Mesendoderm (in vitro differentiated cells): ENCODE measurements at regions not wholly inside any gene's neighbourhood (a gene's known extent, or its start where the extent isn't known, plus 50 kb on each side); places are given as distances from the start of the nearest gene placed in this dataset.

ENCODE experiments used
- DNase-seq: peaks from one replicate; pipeline ENCODE4 v3.0.0; 2013
- H2AK5ac ChIP-seq: 2 replicates; pipeline ENCODE4 v1.6.1; 2013; ENCODE audit warnings: low read length, inconsistent platforms
- H2BK120ac ChIP-seq: 2 replicates; pipeline ENCODE4 v1.6.1; 2013; ENCODE audit warnings: low read depth, mild to moderate bottlenecking, low read length, moderate library complexity, mixed read lengths
- H2BK15ac ChIP-seq: replicated peaks from 2 replicates; pipeline ENCODE4 v1.6.1; 2013; ENCODE audit warnings: low read depth, mild to moderate bottlenecking, moderate library complexity
- H2BK5ac ChIP-seq: 2 replicates; pipeline ENCODE4 v1.6.1; 2013; ENCODE audit warnings: low read length, inconsistent platforms
- H3K18ac ChIP-seq: 2 replicates; pipeline ENCODE4 v1.6.1; 2013; ENCODE audit warnings: mild to moderate bottlenecking, low read length, mixed read lengths
- H3K23ac ChIP-seq: one replicate; pipeline ENCODE4 v1.6.1; 2013; ENCODE audit warnings: low read length
- H3K27ac ChIP-seq: 2 replicates; pipeline ENCODE4 v1.5.1; 2013; ENCODE audit warnings: low read depth, mild to moderate bottlenecking, inconsistent platforms, low read length, moderate library complexity
- H3K27me3 ChIP-seq: 2 replicates; pipeline ENCODE4 v1.6.1; 2013; ENCODE audit warnings: low read length, control low read depth, mild to moderate bottlenecking, inconsistent platforms; ENCODE audit not compliant: insufficient read depth, poor library complexity
- H3K36me3 ChIP-seq: 2 replicates; pipeline ENCODE4 v1.6.1; 2013; ENCODE audit warnings: low read length, inconsistent platforms; ENCODE audit not compliant: control insufficient read depth, insufficient read depth
- H3K4ac ChIP-seq: one replicate; pipeline ENCODE4 v1.6.1; 2013; ENCODE audit warnings: low read depth, mild to moderate bottlenecking, low read length, moderate library complexity
- H3K4me1 ChIP-seq: 2 replicates; pipeline ENCODE4 v1.6.1; 2013; ENCODE audit warnings: low read depth, low read length, inconsistent platforms; ENCODE audit not compliant: control insufficient read depth
- H3K4me2 ChIP-seq: 2 replicates; pipeline ENCODE4 v1.6.1; 2013; ENCODE audit warnings: low read length
- H3K4me3 ChIP-seq: 2 replicates; pipeline ENCODE4 v1.5.1; 2013; ENCODE audit warnings: mild to moderate bottlenecking, low read length
- H3K56ac ChIP-seq: one replicate; pipeline ENCODE4 v1.6.1; 2013; ENCODE audit warnings: low read length
- H3K79me1 ChIP-seq: 2 replicates; pipeline ENCODE4 v1.6.1; 2013; ENCODE audit warnings: low read length, inconsistent platforms
- H3K79me2 ChIP-seq: 2 replicates; pipeline ENCODE4 v1.6.1; 2013; ENCODE audit warnings: mild to moderate bottlenecking, low read length; ENCODE audit not compliant: control insufficient read depth, insufficient read depth
- H3K9ac ChIP-seq: 2 replicates; pipeline ENCODE4 v1.6.1; 2013; ENCODE audit warnings: low read length, inconsistent platforms
- H4K5ac ChIP-seq: one replicate; pipeline ENCODE4 v1.6.1; 2013; ENCODE audit warnings: low read length
- H4K8ac ChIP-seq: one replicate; pipeline ENCODE4 v1.6.1; 2013; ENCODE audit warnings: low read depth, mild to moderate bottlenecking, control low read depth, low read length, moderate library complexity
- WGBS: extraction: QIAGEN DNeasy Blood & Tissue Kit; methylation state at CpG from one replicate; pipeline ENCODE4 v1.1.7; 2013; ENCODE audit warnings: low lambda C conversion rate, missing lambda C conversion rate; ENCODE audit not compliant: insufficient coverage; ENCODE audit errors: extremely low coverage; 5-methylcytosine and 5-hydroxymethylcytosine counted together

DNA sequence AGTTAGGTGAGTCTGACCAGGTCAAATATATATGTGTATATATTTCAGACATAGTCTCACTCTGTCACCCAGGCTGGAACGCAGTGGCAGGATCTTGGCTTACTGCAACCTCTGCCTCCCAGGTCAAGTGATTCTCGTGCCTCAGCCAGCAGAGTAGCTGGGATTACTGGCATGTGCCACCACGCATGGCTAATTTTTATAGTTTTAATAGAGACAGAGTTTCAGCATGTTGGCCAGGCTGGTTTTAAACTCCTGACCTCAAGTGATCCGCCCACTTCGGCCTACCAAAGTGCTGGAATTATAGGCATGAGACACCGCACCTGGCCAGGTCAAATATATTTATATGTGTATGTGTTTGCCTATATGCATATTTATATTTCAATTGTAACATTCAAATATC lies 581.5 kb upstream of the B3GALT2 start:
- Histone ChIP-seq H3K79me1 (no peaks in the 10 kb centered on the region), H3K27ac (no peak overlapping the region), H3K18ac (no peak overlapping the region), H4K8ac (no peak overlapping the region), H2BK120ac (no peak overlapping the region), H2BK15ac (no peak overlapping the region), H3K23ac (no peak overlapping the region), H3K36me3 (no peaks in the 10 kb centered on the region), H3K79me2 (no peaks in the 10 kb centered on the region), H3K4me3 (no peak overlapping the region), H2BK5ac (no peak overlapping the region), H4K5ac (no peak overlapping the region), H3K4ac (no peak overlapping the region), H2AK5ac (no peak overlapping the region), H3K4me1 (no peaks in the 10 kb centered on the region), H3K27me3 (no peaks in the 10 kb centered on the region), H3K4me2 (no peak overlapping the region), H3K56ac (no peak overlapping the region), H3K9ac (no peak overlapping the region)
- WGBS, result no CpG with 5 or more reads among the region's 6 CpGs
- no peak for DNase-seq

DNA sequence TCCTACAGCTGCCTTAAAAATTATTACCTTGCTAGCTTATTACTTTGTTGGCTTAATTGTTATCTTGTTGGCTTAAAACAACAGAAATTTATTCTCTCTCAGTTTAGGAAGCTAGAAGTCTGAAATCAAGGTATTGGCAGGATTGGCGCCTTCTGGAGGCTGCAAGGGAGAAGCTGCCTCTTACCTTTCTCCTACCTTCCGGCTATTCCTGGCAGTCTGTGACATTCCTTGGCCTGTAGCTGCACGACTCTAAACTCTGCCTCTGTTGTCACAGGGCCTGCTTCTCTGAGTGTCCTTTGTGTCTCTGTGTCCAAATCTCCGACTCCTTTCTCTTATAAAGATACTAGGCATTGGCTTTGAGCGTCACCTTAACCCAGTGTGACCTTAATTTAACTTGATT lies 579.9 kb upstream of the B3GALT2 start:
- DNase-seq, result peak; percentile 69
- Histone ChIP-seq H3K9ac (no peak overlapping the region), H3K27ac (no peak overlapping the region), H3K4ac (no peak overlapping the region), H3K36me3 (no peaks in the 10 kb centered on the region), H3K18ac (no peak overlapping the region), H3K4me3 (no peak overlapping the region), H2BK15ac (no peak overlapping the region), H4K5ac (no peak overlapping the region), H4K8ac (no peak overlapping the region), H2BK120ac (no peak overlapping the region), H3K4me2 (no peak overlapping the region), H3K23ac (no peak overlapping the region), H3K27me3 (no peaks in the 10 kb centered on the region), H3K4me1 (no peaks in the 10 kb centered on the region), H2BK5ac (no peak overlapping the region), H3K56ac (no peak overlapping the region), H3K79me2 (no peaks in the 10 kb centered on the region), H3K79me1 (no peaks in the 10 kb centered on the region), H2AK5ac (no peak overlapping the region)
- WGBS, result no CpG with 5 or more reads among the region's 5 CpGs

DNA sequence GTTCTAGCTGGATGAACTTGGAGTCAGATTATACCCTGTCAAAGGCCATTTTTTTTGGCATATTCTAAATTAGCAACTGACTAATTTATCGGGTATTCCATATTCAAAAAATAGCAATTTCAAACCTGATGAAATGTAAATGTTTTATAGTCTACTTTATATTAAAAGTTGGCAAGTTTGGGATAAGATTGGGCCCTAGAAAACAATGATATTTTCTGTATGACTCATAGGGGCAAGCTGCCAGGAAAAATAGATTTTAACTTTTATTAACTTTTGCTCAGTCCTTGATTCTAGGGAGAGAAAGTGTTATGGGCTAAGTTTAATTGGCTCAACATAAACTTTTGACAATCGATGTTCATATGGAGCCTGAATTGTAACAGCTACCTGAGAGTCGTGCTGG lies 576.9 kb upstream of the B3GALT2 start:
- H3K79me1 ChIP-seq, result no peaks in the 10 kb centered on the region
- H3K36me3 ChIP-seq, result no peaks in the 10 kb centered on the region
- no peak overlapping the region for H3K27ac ChIP-seq
- no peaks in the 10 kb centered on the region for H3K4me1 ChIP-seq
- no peak overlapping the region for H3K4me3 ChIP-seq
- DNase-seq, result no peak
- no peaks in the 10 kb centered on the region for H3K79me2 ChIP-seq
- no peak overlapping the region for H3K4me2 ChIP-seq
- no peaks in the 10 kb centered on the region for H3K27me3 ChIP-seq
- no peak overlapping the region for H3K56ac ChIP-seq
- H2BK15ac ChIP-seq, result no peak overlapping the region
- no CpG with 5 or more reads among the region's 3 CpGs for WGBS
- no peak overlapping the region for H3K18ac ChIP-seq
- no peak overlapping the region for H2BK5ac ChIP-seq
- no peak overlapping the region for H3K9ac ChIP-seq
- no peak overlapping the region for H4K8ac ChIP-seq
- H3K23ac ChIP-seq, result no peak overlapping the region
- no peak overlapping the region for H2BK120ac ChIP-seq
- H3K4ac ChIP-seq, result no peak overlapping the region
- no peak overlapping the region for H4K5ac ChIP-seq
- no peak overlapping the region for H2AK5ac ChIP-seq

DNA sequence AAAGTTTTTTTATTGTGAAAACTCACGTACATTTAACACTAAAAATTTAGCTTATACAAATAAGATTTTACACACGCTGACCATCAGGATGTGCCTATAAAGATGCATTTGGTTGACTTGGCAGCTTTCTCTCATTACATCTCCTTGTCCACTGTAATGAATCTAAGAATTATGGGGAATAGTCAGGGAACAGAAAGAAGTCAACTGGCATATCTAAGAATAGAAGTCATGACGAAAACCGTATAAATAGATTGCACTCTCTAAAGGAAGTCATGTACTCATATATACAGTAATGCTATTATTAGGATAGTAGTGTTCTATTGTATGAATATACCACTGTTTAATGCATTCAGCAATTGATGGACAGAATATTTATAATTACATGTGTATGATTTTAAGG lies 575.8 kb upstream of the B3GALT2 start:
- no peak overlapping the region for H4K5ac ChIP-seq
- H3K4ac ChIP-seq, result no peak overlapping the region
- H2AK5ac ChIP-seq, result no peak overlapping the region
- H3K4me1 ChIP-seq, result no peaks in the 10 kb centered on the region
- H3K36me3 ChIP-seq, result no peaks in the 10 kb centered on the region
- H2BK5ac ChIP-seq, result no peak overlapping the region
- H3K4me2 ChIP-seq, result no peak overlapping the region
- no peak overlapping the region for H3K23ac ChIP-seq
- no peak overlapping the region for H4K8ac ChIP-seq
- H3K27me3 ChIP-seq, result no peaks in the 10 kb centered on the region
- no peak overlapping the region for H3K18ac ChIP-seq
- H3K56ac ChIP-seq, result no peak overlapping the region
- WGBS, result no CpG with 5 or more reads among the region's 4 CpGs
- no peak overlapping the region for H3K27ac ChIP-seq
- DNase-seq, result no peak
- no peak overlapping the region for H3K4me3 ChIP-seq
- H2BK15ac ChIP-seq, result no peak overlapping the region
- no peak overlapping the region for H3K9ac ChIP-seq
- H3K79me2 ChIP-seq, result no peaks in the 10 kb centered on the region
- no peaks in the 10 kb centered on the region for H3K79me1 ChIP-seq
- H2BK120ac ChIP-seq, result no peak overlapping the region

DNA sequence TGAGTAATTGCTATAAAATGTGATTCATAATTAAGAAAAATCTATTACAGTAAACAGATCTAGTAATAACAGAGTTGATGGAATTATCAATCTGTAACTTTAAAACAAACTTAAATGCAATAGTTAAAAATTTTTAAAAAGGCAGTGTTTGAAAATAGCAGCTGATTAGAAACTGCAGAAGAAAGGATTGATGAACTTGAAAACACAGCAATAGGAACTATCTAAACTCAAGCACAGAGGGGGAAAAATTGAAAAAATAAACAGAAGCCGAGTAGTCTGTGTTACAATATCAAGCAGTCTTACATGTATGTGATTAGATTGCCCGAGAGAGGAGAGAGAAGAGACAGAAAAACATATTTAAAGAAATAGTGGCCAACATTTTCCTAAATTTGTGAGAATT lies 569.0 kb upstream of the B3GALT2 start:
- no CpG with 5 or more reads among the region's 2 CpGs for WGBS
- H3K79me1 ChIP-seq, result no peaks in the 10 kb centered on the region

DNA sequence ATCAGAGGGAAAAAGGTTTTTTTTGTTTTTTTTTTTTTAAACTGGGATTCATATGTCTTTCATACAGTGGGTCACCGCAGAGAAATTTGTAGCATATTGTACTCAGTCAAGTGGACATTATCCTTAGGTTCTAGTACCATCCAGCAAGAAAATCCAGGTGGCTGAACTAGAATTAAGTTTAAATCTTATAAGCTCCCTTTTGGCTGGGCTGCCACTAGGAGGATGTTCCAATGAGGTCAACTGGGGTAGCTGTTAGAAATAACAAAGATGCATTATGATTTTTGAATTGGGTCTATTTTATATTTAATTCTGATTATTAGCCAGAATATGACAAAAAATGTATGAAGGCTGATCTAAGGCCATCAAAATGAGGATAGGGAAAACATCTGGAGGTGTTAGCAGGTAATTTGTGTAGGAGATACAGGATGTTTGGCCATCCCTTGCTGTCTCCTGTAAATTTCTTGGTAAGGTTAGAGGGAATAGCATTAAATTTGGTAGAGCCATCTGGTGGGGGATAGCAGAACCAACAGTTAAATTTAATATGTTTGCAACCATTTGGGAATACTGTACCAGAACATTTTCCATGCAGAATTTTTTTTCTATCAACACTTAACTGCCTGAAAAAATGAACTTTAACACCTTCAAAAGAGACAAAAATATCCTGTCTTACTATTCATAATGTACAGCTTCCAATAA lies 568.5 kb upstream of the B3GALT2 start:
- no peaks in the 10 kb centered on the region for H3K4me1 ChIP-seq
- no peaks in the 10 kb centered on the region for H3K27me3 ChIP-seq
- DNase-seq, result peak; percentile 43
- H3K4me3 ChIP-seq, result no peak overlapping the region
- H3K18ac ChIP-seq, result no peak overlapping the region
- H3K79me2 ChIP-seq, result no peaks in the 10 kb centered on the region
- H3K79me1 ChIP-seq, result no peaks in the 10 kb centered on the region
- H3K4ac ChIP-seq, result no peak overlapping the region
- H3K9ac ChIP-seq, result no peak overlapping the region
- no peak overlapping the region for H2BK120ac ChIP-seq
- H3K4me2 ChIP-seq, result no peak overlapping the region
- H2BK15ac ChIP-seq, result no peak overlapping the region
- no CpG with 5 or more reads among the region's 1 CpG for whole genome bisulfite sequencing
- no peak overlapping the region for H2AK5ac ChIP-seq
- H3K36me3 ChIP-seq, result no peaks in the 10 kb centered on the region
- no peak overlapping the region for H4K5ac ChIP-seq
- H3K27ac ChIP-seq, result no peak overlapping the region
- no peak overlapping the region for H2BK5ac ChIP-seq
- H3K56ac ChIP-seq, result no peak overlapping the region
- no peak overlapping the region for H3K23ac ChIP-seq
- H4K8ac ChIP-seq, result no peak overlapping the region

More for the DNA sequence above, 569.0 kb upstream of the B3GALT2 start:
- Histone ChIP-seq H3K56ac (no peak overlapping the region), H3K27ac (no peak overlapping the region), H3K18ac (no peak overlapping the region), H2AK5ac (no peak overlapping the region), H3K4me3 (no peak overlapping the region), H2BK120ac (no peak overlapping the region), H3K4me2 (no peak overlapping the region), H3K27me3 (no peaks in the 10 kb centered on the region), H2BK15ac (no peak overlapping the region), H3K4ac (no peak overlapping the region), H3K23ac (no peak overlapping the region), H4K8ac (no peak overlapping the region), H3K4me1 (no peaks in the 10 kb centered on the region), H3K36me3 (no peaks in the 10 kb centered on the region), H3K9ac (no peak overlapping the region), H2BK5ac (no peak overlapping the region), H3K79me2 (no peaks in the 10 kb centered on the region), H4K5ac (no peak overlapping the region)
- no peak for DNase-seq
